ENCODE measurements at regions not wholly inside any gene's neighbourhood (a gene's known extent, or its start where the extent isn't known, plus 50 kb on each side); places are given as distances from the start of the nearest gene placed in this dataset.
"Not testable (repeated sequence)": the region's sequence is repeated elsewhere in the genome, so short reads cannot be mapped to it uniquely, and the experiment has no call there.

GRCh38 chr5:30368064-30368463 is 825.4 kb upstream of the CDH6 start:
- no peak for DNase-seq (ENCODE audit: low spot score)
- in situ Hi-C loops (cut with HindIII; ENCODE audit: low sequenced_read_pairs) = no loop called here

- in situ Hi-C loops (cut with HindIII; ENCODE audit: low sequenced_read_pairs); DNase-seq (ENCODE audit: low spot score): not testable (repeated sequence)
Measured at GRCh38 chr5:30365031-30365430, 828.5 kb upstream of the CDH6 start.

GRCh38 chr5:30357371-30357770 is 836.1 kb upstream of the CDH6 start:
- in situ Hi-C loops (cut with HindIII; ENCODE audit: low sequenced_read_pairs) = no loop called here
- DNase-seq (ENCODE audit: low spot score) = no peak

- in situ Hi-C loops (cut with HindIII; ENCODE audit: low sequenced_read_pairs) = no loop called here
- DNase-seq (ENCODE audit: low spot score) = no peak
Measured at GRCh38 chr5:30355675-30356074, 837.8 kb upstream of the CDH6 start.

- in situ Hi-C loops (cut with HindIII; ENCODE audit: low sequenced_read_pairs) = no loop called here
- DNase-seq (ENCODE audit: low spot score) = no peak
Measured at GRCh38 chr5:30347858-30348257, 845.6 kb upstream of the CDH6 start.

DNA sequence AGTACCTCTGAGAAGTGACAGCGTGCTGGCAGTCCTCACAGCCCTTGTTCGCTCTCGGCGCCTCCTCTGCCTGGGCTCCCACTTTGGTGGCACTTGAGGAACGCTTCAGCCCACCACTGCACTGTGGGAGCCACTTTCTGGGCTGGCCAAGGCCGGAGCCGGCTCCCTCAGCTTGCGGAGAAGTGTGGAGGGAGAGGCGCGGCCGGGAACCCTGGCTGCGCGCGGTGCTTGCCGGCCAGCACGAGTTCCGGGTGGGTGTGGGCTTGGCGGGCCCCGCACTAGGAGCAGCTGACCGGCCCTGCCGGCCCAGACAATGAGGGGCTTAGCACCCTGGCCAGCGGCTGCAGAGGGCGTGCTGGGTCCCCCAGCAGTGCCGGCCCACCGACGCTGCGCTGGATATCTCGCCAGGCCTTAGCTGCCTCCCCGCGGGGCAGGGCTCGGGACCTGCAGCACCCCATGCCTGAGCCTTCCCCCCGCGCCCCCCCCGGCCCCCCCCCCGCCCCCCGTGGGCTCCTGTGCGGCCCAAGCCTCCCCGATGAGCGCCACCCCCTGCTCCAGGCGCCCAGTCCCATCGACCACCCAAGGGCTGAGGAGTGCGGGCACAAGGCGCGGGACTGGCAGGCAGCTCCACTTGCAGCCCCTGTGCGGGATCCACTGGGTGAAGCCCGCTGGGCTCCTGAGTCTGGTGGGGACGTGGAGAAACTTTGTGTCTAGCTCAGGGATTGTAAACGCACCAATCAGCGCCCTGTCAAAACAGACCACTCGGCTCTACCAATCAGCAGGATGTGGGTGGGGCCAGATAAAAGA is 847.7 kb upstream of the CDH6 start:
- in situ Hi-C loops (cut with HindIII; ENCODE audit: low sequenced_read_pairs); DNase-seq (ENCODE audit: low spot score): not testable (repeated sequence)

DNA sequence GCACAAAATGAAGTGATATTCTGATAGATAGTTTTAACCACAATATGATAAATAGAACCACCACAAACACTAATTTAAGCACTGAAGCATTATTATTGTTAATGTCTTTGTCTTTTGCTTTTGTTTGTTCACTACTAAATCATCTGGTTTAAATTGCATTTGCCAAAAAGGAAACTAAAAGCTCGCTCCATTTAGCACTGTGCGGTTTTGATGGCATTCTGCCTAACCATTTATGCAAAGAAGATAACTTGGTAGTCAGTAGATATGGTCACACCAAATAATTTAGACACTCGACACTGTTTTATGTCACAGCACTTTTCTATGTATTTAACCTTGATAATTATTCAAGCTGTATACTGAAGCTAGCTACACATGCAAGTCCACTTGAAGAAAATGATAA is 849.8 kb upstream of the CDH6 start:
- in situ Hi-C loops (cut with HindIII; ENCODE audit: low sequenced_read_pairs) = no loop called here
- DNase-seq (ENCODE audit: low spot score) = no peak

- in situ Hi-C loops (cut with HindIII; ENCODE audit: low sequenced_read_pairs) = no loop called here
- no peak for DNase-seq (ENCODE audit: low spot score)
Measured at GRCh38 chr5:30341466-30341865, 852.0 kb upstream of the CDH6 start.

GRCh38 chr5:30337084-30337573 is 856.4 kb upstream of the CDH6 start:
- in situ Hi-C loops (cut with HindIII; ENCODE audit: low sequenced_read_pairs) = no loop called here
- no peak for DNase-seq (ENCODE audit: low spot score)

GRCh38 chr5:30331534-30331933 is 862.0 kb upstream of the CDH6 start:
- no peak for DNase-seq (ENCODE audit: low spot score)
- in situ Hi-C loops (cut with HindIII; ENCODE audit: low sequenced_read_pairs) = no loop called here

GRCh38 chr5:30325795-30326194 is 867.7 kb upstream of the CDH6 start:
- in situ Hi-C loops (cut with HindIII; ENCODE audit: low sequenced_read_pairs) = no loop called here
- DNase-seq (ENCODE audit: low spot score) = no peak

- DNase-seq (ENCODE audit: low spot score) = no peak
Measured at GRCh38 chr5:30324083-30324482, 869.4 kb upstream of the CDH6 start.

DNA sequence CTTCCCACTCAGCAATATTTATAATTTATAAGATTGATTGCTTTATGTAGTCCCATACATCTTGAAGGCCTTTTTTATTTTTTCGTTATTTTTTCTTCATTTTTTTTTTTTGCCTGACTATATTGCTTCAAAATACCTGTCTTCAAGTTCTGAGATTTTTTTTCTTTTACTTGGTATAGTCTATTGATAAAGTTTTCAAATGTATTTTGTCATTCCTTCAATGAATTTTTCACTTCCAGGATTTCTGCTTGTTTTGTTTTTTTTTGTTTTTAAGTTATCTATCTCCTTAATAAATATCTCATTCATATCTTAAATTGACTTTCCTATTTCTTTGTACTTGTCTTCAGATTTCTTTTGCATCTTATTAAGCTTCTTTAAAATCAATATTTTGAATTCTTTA is 905.6 kb upstream of the CDH6 start:
- DNase-seq (ENCODE audit: low spot score) = no peak
- in situ Hi-C loops (cut with HindIII; ENCODE audit: low sequenced_read_pairs) = no loop called here

More at GRCh38 chr5:30324083-30324482, 869.4 kb upstream of the CDH6 start:
- in situ Hi-C loops (cut with HindIII; ENCODE audit: low sequenced_read_pairs) = no loop called here

- in situ Hi-C loops (cut with HindIII; ENCODE audit: low sequenced_read_pairs) = no loop called here
- DNase-seq (ENCODE audit: low spot score) = no peak
Measured at GRCh38 chr5:30279237-30279636, 914.2 kb upstream of the CDH6 start.

GRCh38 chr5:30267026-30267425 is 926.5 kb upstream of the CDH6 start:
- in situ Hi-C loops (cut with HindIII; ENCODE audit: low sequenced_read_pairs) = no loop called here
- DNase-seq (ENCODE audit: low spot score) = no peak

DNA sequence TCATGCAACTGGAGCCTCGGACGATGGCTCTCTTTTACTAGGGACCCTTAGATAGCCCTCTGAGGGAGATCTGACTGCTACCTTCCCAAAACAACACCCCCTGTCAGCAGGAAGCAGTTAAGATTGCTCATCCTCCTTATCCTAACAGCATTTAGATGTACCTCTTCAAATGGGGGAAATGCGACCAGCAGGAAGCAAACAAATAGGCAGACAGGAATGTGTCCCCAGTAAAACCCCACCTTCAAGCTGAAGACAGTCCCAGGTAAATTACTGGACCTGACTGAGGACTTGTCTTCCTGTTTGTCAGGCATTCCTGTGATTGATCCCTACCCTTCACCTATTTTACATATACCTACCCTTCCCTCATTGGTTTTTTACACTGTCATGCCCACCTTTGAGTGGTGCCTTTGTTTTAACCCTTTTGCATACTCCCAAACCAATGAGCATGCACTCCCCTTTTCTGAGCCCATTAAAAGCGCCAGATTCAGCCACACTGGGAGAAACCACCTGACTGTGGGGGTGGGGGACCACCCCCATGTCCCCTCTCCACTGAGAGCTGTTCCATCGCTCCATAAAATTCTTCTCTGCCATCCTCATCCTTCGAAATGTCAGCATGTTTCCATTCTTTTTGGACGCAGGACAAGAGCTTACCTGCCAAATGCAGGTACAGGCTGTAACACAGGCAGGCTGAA is 954.0 kb upstream of the CDH6 start:
- in situ Hi-C loops (cut with HindIII; ENCODE audit: low sequenced_read_pairs) = no loop called here
- DNase-seq (ENCODE audit: low spot score) = no peak

DNA sequence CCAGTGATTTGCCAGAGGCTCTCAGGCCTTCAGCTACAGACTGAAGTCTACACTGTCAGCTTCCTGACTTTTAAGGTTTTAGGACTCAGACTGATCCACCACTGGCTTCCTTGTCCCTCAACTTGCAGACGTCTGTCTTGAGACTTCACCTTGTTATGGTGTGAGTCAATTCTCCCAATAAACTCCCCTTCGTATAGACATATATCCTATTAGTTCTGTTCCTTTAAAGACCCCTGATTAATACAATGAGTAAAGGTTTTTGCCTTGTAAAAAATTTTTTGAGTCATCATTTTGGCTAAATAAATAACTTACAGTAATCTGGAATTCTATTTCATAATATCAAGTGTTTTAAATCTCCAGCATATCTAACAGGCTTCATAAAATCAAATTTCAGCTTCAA is 956.3 kb upstream of the CDH6 start:
- in situ Hi-C loops (cut with HindIII; ENCODE audit: low sequenced_read_pairs) = no loop called here
- no peak for DNase-seq (ENCODE audit: low spot score)

DNA sequence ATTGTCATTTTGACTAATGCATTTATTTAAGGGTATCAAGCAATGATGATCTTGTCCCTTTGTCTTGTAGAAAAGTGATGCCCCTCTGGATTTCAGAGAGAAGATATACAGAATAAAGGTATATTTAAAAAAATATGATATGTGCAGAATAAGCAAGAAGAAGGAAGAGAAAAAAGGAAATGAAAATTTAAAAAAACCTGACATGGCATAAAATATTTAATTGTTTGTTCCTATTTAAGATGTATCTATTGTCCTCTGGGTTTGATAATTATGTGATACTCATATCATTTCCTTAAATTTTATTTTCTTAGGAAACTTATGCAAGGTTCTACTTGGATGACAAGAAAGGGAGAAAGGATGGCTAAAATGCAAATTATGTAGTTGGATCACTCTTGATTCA is 983.7 kb upstream of the CDH6 start:
- in situ Hi-C loops (cut with HindIII; ENCODE audit: low sequenced_read_pairs) = no loop called here
- DNase-seq (ENCODE audit: low spot score) = no peak

DNA sequence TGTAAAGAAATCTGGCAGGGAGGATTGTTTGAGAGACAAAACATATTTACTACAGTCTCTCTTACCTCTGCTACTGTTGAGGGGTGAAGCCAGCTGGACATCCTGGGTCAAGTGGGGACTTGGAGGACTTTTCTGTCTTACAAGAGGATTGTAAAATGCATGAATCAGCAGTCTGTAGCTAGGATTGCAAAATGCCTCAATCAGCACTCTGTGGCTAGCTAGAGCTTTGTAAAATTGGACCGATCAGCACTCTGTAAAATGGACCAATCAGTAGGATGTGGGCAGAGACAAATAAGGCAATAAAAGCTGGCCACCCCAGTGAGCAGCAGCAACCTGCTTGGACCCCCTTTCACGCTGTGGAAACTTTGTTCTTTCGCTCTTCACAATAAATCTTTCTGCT is 995.8 kb upstream of the CDH6 start:
- no peak for DNase-seq (ENCODE audit: low spot score)
- in situ Hi-C loops (cut with HindIII; ENCODE audit: low sequenced_read_pairs) = no loop called here

DNA sequence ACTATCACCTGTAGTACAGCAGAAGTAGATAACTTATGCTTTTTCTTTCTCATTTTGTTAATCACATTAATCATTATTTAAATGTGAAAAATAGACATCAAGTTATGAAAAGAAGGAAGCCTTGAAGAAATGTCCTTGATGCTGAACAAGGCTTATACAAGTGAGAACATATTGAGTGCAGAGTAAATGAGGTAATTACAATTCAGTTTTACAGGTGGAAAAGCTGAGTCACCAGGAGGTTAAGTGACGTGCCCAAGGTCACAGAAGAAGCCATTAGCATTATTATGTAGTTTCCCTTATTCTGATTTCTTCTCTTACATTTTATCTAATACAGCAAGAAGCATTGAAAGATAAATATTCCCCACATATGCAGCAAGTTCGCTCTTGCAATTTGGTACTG is 998.5 kb upstream of the CDH6 start:
- in situ Hi-C loops (cut with HindIII; ENCODE audit: low sequenced_read_pairs) = no loop called here
- DNase-seq (ENCODE audit: low spot score) = no peak

GRCh38 chr5:30194595-30194994 is 998.9 kb upstream of the CDH6 start:
- in situ Hi-C loops (cut with HindIII; ENCODE audit: low sequenced_read_pairs) = no loop called here
- DNase-seq (ENCODE audit: low spot score) = no peak

Data from G401 (cell line).